Astrocyte (in vitro differentiated cells and primary cell): ENCODE measurements at regions not wholly inside any gene's neighbourhood (a gene's known extent, or its start where the extent isn't known, plus 50 kb on each side); places are given as distances from the start of the nearest gene placed in this dataset.

Experiments used
- DNase-seq: peaks from one replicate; pipeline ENCODE4 v3.0.0-alpha.2; 2010; ENCODE audit warnings: low read depth
- FAIRE-seq: peaks from 2 replicates; lab custom pipeline; 2011; peaks lifted over from hg19 to GRCh38; lab: Jason Lieb, UNC
- H2AFZ ChIP-seq: 2 replicates; pipeline ENCODE4 v1.6.0; 2012; ENCODE audit warnings: low read depth, low read length, inconsistent platforms
- H3K27ac ChIP-seq: 2 replicates; pipeline ENCODE4 v1.5.1; 2011; ENCODE audit warnings: low read depth, low read length, inconsistent platforms
- H3K27me3 ChIP-seq: 2 replicates; pipeline ENCODE4 v1.6.0; 2011; ENCODE audit warnings: low read length, inconsistent platforms; ENCODE audit not compliant: insufficient read depth
- H3K36me3 ChIP-seq: 2 replicates; pipeline ENCODE4 v1.5.1; 2011; ENCODE audit warnings: low read length, inconsistent platforms; ENCODE audit not compliant: insufficient read depth
- H3K4me1 ChIP-seq: 2 replicates; pipeline ENCODE4 v1.5.1; 2011; ENCODE audit warnings: low read length, inconsistent platforms; ENCODE audit not compliant: insufficient read depth
- H3K4me2 ChIP-seq: 2 replicates; pipeline ENCODE4 v1.6.0; 2012; ENCODE audit warnings: low read length, inconsistent platforms
- H3K4me3 ChIP-seq: 2 replicates; pipeline ENCODE4 v1.5.1; 2011; ENCODE audit warnings: low read depth, mild to moderate bottlenecking, low read length, inconsistent platforms; ENCODE audit not compliant: insufficient read depth
- H3K79me2 ChIP-seq: 2 replicates; pipeline ENCODE4 v1.6.0; 2012; ENCODE audit warnings: mild to moderate bottlenecking, low read length, inconsistent platforms; ENCODE audit not compliant: insufficient read depth
- H3K9ac ChIP-seq: 2 replicates; pipeline ENCODE4 v1.6.0; 2012; ENCODE audit warnings: mild to moderate bottlenecking, low read length, inconsistent platforms
- H3K9me3 ChIP-seq: 2 replicates; pipeline ENCODE4 v1.5.1; 2012; ENCODE audit warnings: low read depth, mild to moderate bottlenecking, low read length, inconsistent platforms; ENCODE audit not compliant: insufficient read depth
- H4K20me1 ChIP-seq: 2 replicates; pipeline ENCODE4 v1.6.0; 2012; ENCODE audit warnings: low read length, inconsistent platforms; ENCODE audit not compliant: insufficient read depth
- H3K27ac Mint-ChIP-seq: one replicate; pipeline ENCODE4 v1.8.0; 2021; ENCODE audit warnings: mild to moderate bottlenecking, mixed read lengths; ENCODE audit not compliant: unreplicated experiment
- H3K27me3 Mint-ChIP-seq: one replicate; pipeline ENCODE4 v1.8.0; 2021; ENCODE audit warnings: low read depth, mixed read lengths; ENCODE audit not compliant: unreplicated experiment
- H3K36me3 Mint-ChIP-seq: one replicate; pipeline ENCODE4 v1.8.0; 2021; ENCODE audit warnings: low read depth, mixed read lengths; ENCODE audit not compliant: unreplicated experiment
- H3K4me1 Mint-ChIP-seq: one replicate; pipeline ENCODE4 v1.8.0; 2021; ENCODE audit warnings: low read depth, mixed read lengths; ENCODE audit not compliant: unreplicated experiment
- H3K4me3 Mint-ChIP-seq: one replicate; pipeline ENCODE4 v1.8.0; 2021; ENCODE audit warnings: mild to moderate bottlenecking, moderate library complexity, mixed read lengths; ENCODE audit not compliant: unreplicated experiment
- H3K9me3 Mint-ChIP-seq: one replicate; pipeline ENCODE4 v1.8.0; 2021; ENCODE audit warnings: mild to moderate bottlenecking, mixed read lengths; ENCODE audit not compliant: unreplicated experiment
- EZH2 ChIP-seq: IDR thresholded peaks from 2 replicates; pipeline ENCODE4 v1.6.1; 2012; ENCODE audit warnings: mild to moderate bottlenecking, low read length, inconsistent platforms; ENCODE audit not compliant: insufficient read depth
- TF ChIP-seq, protein P1 (sequence below): IDR thresholded peaks from 2 replicates; pipeline ENCODE4 v1.5.1; 2011; ENCODE audit warnings: low read depth, mild to moderate bottlenecking, inconsistent platforms, low read length, moderate library complexity; ENCODE audit not compliant: insufficient read depth

- H3K9ac ChIP-seq: no peak overlapping the region
- no peak overlapping the region for H2AFZ ChIP-seq
- H3K27ac ChIP-seq: no peak overlapping the region
- no peaks in the 10 kb centered on the region for H3K27me3 ChIP-seq
- no peaks in the 10 kb centered on the region for H3K79me2 ChIP-seq
- TF ChIP-seq EZH2: no peak
- TF ChIP-seq, protein P1, sequence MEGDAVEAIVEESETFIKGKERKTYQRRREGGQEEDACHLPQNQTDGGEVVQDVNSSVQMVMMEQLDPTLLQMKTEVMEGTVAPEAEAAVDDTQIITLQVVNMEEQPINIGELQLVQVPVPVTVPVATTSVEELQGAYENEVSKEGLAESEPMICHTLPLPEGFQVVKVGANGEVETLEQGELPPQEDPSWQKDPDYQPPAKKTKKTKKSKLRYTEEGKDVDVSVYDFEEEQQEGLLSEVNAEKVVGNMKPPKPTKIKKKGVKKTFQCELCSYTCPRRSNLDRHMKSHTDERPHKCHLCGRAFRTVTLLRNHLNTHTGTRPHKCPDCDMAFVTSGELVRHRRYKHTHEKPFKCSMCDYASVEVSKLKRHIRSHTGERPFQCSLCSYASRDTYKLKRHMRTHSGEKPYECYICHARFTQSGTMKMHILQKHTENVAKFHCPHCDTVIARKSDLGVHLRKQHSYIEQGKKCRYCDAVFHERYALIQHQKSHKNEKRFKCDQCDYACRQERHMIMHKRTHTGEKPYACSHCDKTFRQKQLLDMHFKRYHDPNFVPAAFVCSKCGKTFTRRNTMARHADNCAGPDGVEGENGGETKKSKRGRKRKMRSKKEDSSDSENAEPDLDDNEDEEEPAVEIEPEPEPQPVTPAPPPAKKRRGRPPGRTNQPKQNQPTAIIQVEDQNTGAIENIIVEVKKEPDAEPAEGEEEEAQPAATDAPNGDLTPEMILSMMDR: no peak
- Mint-ChIP-seq H3K36me3 (no peaks in the 10 kb centered on the region), H3K27me3 (no peaks in the 10 kb centered on the region), H3K4me3 (no peak overlapping the region), H3K4me1 (no peaks in the 10 kb centered on the region), H3K27ac (no peak overlapping the region), H3K9me3 (peaks cover 10% of the 10 kb centered on the region)
- H3K4me1 ChIP-seq: no peaks in the 10 kb centered on the region
- DNase-seq: no peak
- peaks cover 2% of the 10 kb centered on the region for H3K9me3 ChIP-seq
- H3K36me3 ChIP-seq: no peaks in the 10 kb centered on the region
- FAIRE-seq: no peak
- H3K4me3 ChIP-seq: no peak overlapping the region
- H3K4me2 ChIP-seq: no peak overlapping the region
- H4K20me1 ChIP-seq: no peaks in the 10 kb centered on the region
Measured at GRCh38 chr20:55500130-55500529, 505.2 kb downstream of the CBLN4 start.

DNA sequence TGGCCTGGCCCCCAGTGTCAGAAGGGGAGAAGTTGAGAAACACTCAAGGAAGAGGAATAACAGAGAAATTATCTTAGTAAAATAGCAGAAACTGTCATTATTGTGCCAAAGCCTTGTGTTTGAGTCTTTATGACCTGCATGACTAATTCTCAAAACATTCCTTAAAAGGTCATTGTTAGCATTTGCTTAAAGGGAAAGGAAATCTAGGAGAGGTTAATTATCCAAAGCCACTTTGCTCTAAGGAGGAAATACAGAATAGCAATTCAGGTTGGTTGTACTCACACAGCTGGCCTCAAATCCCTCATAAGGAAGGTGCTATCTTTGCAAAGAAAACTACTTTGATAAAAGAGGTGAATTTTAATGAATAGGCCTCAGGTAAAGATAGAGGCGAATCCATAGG lies 516.7 kb downstream of the CBLN4 start:
- no peak overlapping the region for H3K27ac Mint-ChIP-seq
- H3K4me3 Mint-ChIP-seq: no peak overlapping the region
- Histone ChIP-seq H3K4me1 (no peaks in the 10 kb centered on the region), H3K79me2 (no peaks in the 10 kb centered on the region), H3K27me3 (no peaks in the 10 kb centered on the region), H3K27ac (no peak overlapping the region), H3K9me3 (peaks cover 2% of the 10 kb centered on the region), H2AFZ (no peak overlapping the region), H3K4me3 (no peak overlapping the region), H4K20me1 (no peaks in the 10 kb centered on the region), H3K9ac (no peak overlapping the region), H3K36me3 (no peaks in the 10 kb centered on the region), H3K4me2 (no peak overlapping the region)
- H3K27me3 Mint-ChIP-seq: no peaks in the 10 kb centered on the region
- no peak for DNase-seq
- TF ChIP-seq EZH2: no peak
- TF ChIP-seq, protein P1: no peak
- FAIRE-seq: no peak
- H3K4me1 Mint-ChIP-seq: no peaks in the 10 kb centered on the region
- no peaks in the 10 kb centered on the region for H3K36me3 Mint-ChIP-seq
- H3K9me3 Mint-ChIP-seq: peaks cover 7% of the 10 kb centered on the region

DNA sequence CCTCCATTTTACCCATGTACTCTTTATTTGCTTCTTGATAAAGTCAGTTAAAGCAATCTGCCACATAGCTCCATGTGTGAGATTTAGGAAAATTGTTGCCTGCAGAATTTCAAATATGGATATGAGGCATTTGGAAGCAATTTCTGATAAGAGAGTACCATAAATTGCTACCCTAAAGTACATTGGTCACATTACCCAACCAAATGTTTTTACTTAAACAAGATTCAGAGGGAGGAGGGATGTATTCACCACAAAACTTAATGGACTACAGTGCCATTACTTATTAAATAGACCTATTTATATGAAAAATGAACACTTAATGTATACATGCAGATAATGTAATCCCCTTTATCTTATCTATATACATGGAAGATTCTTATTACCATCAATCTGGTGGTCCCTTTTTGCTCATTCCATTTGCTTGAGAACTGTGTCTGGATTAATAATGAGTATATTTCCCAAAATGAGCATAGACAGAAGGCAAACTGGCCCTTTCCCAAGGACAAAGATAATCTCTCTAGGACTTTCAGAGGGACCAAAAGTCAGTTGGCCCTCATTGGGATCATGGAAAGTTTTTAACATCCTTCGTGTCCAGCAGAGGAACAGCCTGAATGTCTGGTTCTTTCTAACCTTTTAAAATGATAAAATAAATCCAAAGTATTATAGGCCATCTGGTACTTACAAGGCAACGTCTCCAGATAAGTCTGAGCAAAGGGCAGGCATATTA lies 526.4 kb downstream of the CBLN4 start:
- no peak for FAIRE-seq
- Histone ChIP-seq H4K20me1 (no peaks in the 10 kb centered on the region), H3K9me3 (no peaks in the 10 kb centered on the region), H3K4me1 (no peaks in the 10 kb centered on the region), H3K4me3 (no peak overlapping the region), H3K27me3 (no peaks in the 10 kb centered on the region), H3K4me2 (no peak overlapping the region), H3K9ac (no peak overlapping the region), H3K27ac (no peak overlapping the region), H3K36me3 (no peaks in the 10 kb centered on the region), H2AFZ (no peak overlapping the region), H3K79me2 (no peaks in the 10 kb centered on the region)
- TF ChIP-seq EZH2: no peak
- TF ChIP-seq, protein P1: no peak
- no peak for DNase-seq
- Mint-ChIP-seq H3K36me3 (no peaks in the 10 kb centered on the region), H3K4me1 (no peaks in the 10 kb centered on the region), H3K27ac (no peak overlapping the region), H3K9me3 (peaks cover 4% of the 10 kb centered on the region), H3K4me3 (no peak overlapping the region), H3K27me3 (no peaks in the 10 kb centered on the region)
